ENCODE measurements at regions not wholly inside any gene's neighbourhood (a gene's known extent, or its start where the extent isn't known, plus 50 kb on each side); places are given as distances from the start of the nearest gene placed in this dataset.
"Not testable (repeated sequence)": the region's sequence is repeated elsewhere in the genome, so short reads cannot be mapped to it uniquely, and the experiment has no call there.

- no peaks in the 10 kb centered on the region for H3K4me1 ChIP-seq (ENCODE audit: control insufficient read depth, insufficient read depth, low read length)
- no peak overlapping the region for H3K4me3 ChIP-seq (ENCODE audit: low read length in 2 of 2)
- H3K36me3 ChIP-seq (ENCODE audit: control insufficient read depth in 2 of 2, insufficient read depth in 2 of 2, low read length in 2 of 2) = no peaks in the 10 kb centered on the region
- H3K9me3 ChIP-seq (ENCODE audit: control insufficient read depth in 2 of 2, low read length in 2 of 2) = no peaks in the 10 kb centered on the region
- peaks cover 21 to 25% of the 10 kb centered on the region in 2 donors for H3K27me3 ChIP-seq (ENCODE audit: control insufficient read depth in 1 of 2, insufficient read depth in 2 of 2, low read length in 2 of 2)
- H3K9ac ChIP-seq (ENCODE audit: low read length in 2 of 2) = no peak overlapping the region
- no peak overlapping the region for H3K27ac ChIP-seq (ENCODE audit: low read length)
Observed at GRCh38 chr22:48822278-48823233, 1005.1 kb downstream of the BRD1 start.

GRCh38 chr22:48821727-48822126 lies 1005.9 kb downstream of the BRD1 start:
- no peak overlapping the region for H3K4me3 ChIP-seq (ENCODE audit: low read length in 2 of 2)
- no peaks in the 10 kb centered on the region for H3K36me3 ChIP-seq (ENCODE audit: control insufficient read depth in 2 of 2, insufficient read depth in 2 of 2, low read length in 2 of 2)
- H3K27me3 ChIP-seq (ENCODE audit: control insufficient read depth in 1 of 2, insufficient read depth in 2 of 2, low read length in 2 of 2) = peaks cover 21 to 23% of the 10 kb centered on the region in 2 donors
- no peaks in the 10 kb centered on the region for H3K4me1 ChIP-seq (ENCODE audit: control insufficient read depth, insufficient read depth, low read length)
- H3K27ac ChIP-seq (ENCODE audit: low read length) = no peak overlapping the region
- H3K9me3 ChIP-seq (ENCODE audit: control insufficient read depth in 2 of 2, low read length in 2 of 2) = no peaks in the 10 kb centered on the region
- no peak overlapping the region for H3K9ac ChIP-seq (ENCODE audit: low read length in 2 of 2)

- no peak overlapping the region for H3K9ac ChIP-seq (ENCODE audit: low read length in 2 of 2)
- H3K27ac ChIP-seq (ENCODE audit: low read length) = no peak overlapping the region
- no peaks in the 10 kb centered on the region for H3K9me3 ChIP-seq (ENCODE audit: control insufficient read depth in 2 of 2, low read length in 2 of 2)
- H3K4me1 ChIP-seq (ENCODE audit: control insufficient read depth, insufficient read depth, low read length) = no peaks in the 10 kb centered on the region
- H3K4me3 ChIP-seq (ENCODE audit: low read length in 2 of 2) = no peak overlapping the region
- peaks cover 18 to 20% of the 10 kb centered on the region in 2 donors for H3K27me3 ChIP-seq (ENCODE audit: control insufficient read depth in 1 of 2, insufficient read depth in 2 of 2, low read length in 2 of 2)
- no peaks in the 10 kb centered on the region for H3K36me3 ChIP-seq (ENCODE audit: control insufficient read depth in 2 of 2, insufficient read depth in 2 of 2, low read length in 2 of 2)
Observed at GRCh38 chr22:48821346-48821690, 1006.4 kb downstream of the BRD1 start.

- Histone ChIP-seq H3K27ac (ENCODE audit: low read length) (no peak overlapping the region), H3K4me1 (ENCODE audit: control insufficient read depth, insufficient read depth, low read length) (no peaks in the 10 kb centered on the region), H3K4me3 (ENCODE audit: low read length in 2 of 2) (no peak overlapping the region), H3K9me3 (ENCODE audit: control insufficient read depth in 2 of 2, low read length in 2 of 2) (no peaks in the 10 kb centered on the region), H3K9ac (ENCODE audit: low read length in 2 of 2) (no peak overlapping the region), H3K27me3 (ENCODE audit: control insufficient read depth in 1 of 2, insufficient read depth in 2 of 2, low read length in 2 of 2) (peaks cover 14 to 20% of the 10 kb centered on the region in 2 donors), H3K36me3 (ENCODE audit: control insufficient read depth in 2 of 2, insufficient read depth in 2 of 2, low read length in 2 of 2) (no peaks in the 10 kb centered on the region)
Observed at GRCh38 chr22:48820481-48821345, 1007.0 kb downstream of the BRD1 start.

GRCh38 chr22:48819961-48820360 lies 1007.7 kb downstream of the BRD1 start:
- no peaks in the 10 kb centered on the region for H3K36me3 ChIP-seq (ENCODE audit: control insufficient read depth in 2 of 2, insufficient read depth in 2 of 2, low read length in 2 of 2)
- no peak overlapping the region for H3K27ac ChIP-seq (ENCODE audit: low read length)
- no peak overlapping the region for H3K9ac ChIP-seq (ENCODE audit: low read length in 2 of 2)
- no peaks in the 10 kb centered on the region for H3K4me1 ChIP-seq (ENCODE audit: control insufficient read depth, insufficient read depth, low read length)
- H3K9me3 ChIP-seq (ENCODE audit: control insufficient read depth in 2 of 2, low read length in 2 of 2) = peaks cover 0 to under 1% of the 10 kb centered on the region in 2 donors
- H3K27me3 ChIP-seq (ENCODE audit: control insufficient read depth in 1 of 2, insufficient read depth in 2 of 2, low read length in 2 of 2) = peaks cover 12 to 17% of the 10 kb centered on the region in 2 donors
- no peak overlapping the region for H3K4me3 ChIP-seq (ENCODE audit: low read length in 2 of 2)

- H3K4me3 ChIP-seq (ENCODE audit: low read length in 2 of 2) = no peak overlapping the region
- H3K27me3 ChIP-seq (ENCODE audit: control insufficient read depth in 1 of 2, insufficient read depth in 2 of 2, low read length in 2 of 2) = peaks cover 11 to 17% of the 10 kb centered on the region in 2 donors
- no peak overlapping the region for H3K27ac ChIP-seq (ENCODE audit: low read length)
- no peaks in the 10 kb centered on the region for H3K4me1 ChIP-seq (ENCODE audit: control insufficient read depth, insufficient read depth, low read length)
- no peaks in the 10 kb centered on the region for H3K36me3 ChIP-seq (ENCODE audit: control insufficient read depth in 2 of 2, insufficient read depth in 2 of 2, low read length in 2 of 2)
- peaks cover 0 to 5% of the 10 kb centered on the region in 2 donors for H3K9me3 ChIP-seq (ENCODE audit: control insufficient read depth in 2 of 2, low read length in 2 of 2)
- no peak overlapping the region for H3K9ac ChIP-seq (ENCODE audit: low read length in 2 of 2)
Observed at GRCh38 chr22:48819232-48819631, 1008.4 kb downstream of the BRD1 start.

GRCh38 chr22:48817491-48817890 lies 1010.2 kb downstream of the BRD1 start:
- H3K9me3 ChIP-seq (ENCODE audit: control insufficient read depth in 2 of 2, low read length in 2 of 2); H3K4me3 ChIP-seq (ENCODE audit: low read length in 2 of 2); H3K36me3 ChIP-seq (ENCODE audit: control insufficient read depth in 2 of 2, insufficient read depth in 2 of 2, low read length in 2 of 2); H3K27ac ChIP-seq (ENCODE audit: low read length); H3K4me1 ChIP-seq (ENCODE audit: control insufficient read depth, insufficient read depth, low read length); H3K9ac ChIP-seq (ENCODE audit: low read length in 2 of 2): not testable (repeated sequence)
- peaks cover 6 to 15% of the 10 kb centered on the region in 2 donors for H3K27me3 ChIP-seq (ENCODE audit: control insufficient read depth in 1 of 2, insufficient read depth in 2 of 2, low read length in 2 of 2)

GRCh38 chr22:48811885-48812284 lies 1015.8 kb downstream of the BRD1 start:
- H3K9ac ChIP-seq (ENCODE audit: low read length in 2 of 2) = no peak overlapping the region
- no peaks in the 10 kb centered on the region for H3K27me3 ChIP-seq (ENCODE audit: control insufficient read depth in 1 of 2, insufficient read depth in 2 of 2, low read length in 2 of 2)
- H3K9me3 ChIP-seq (ENCODE audit: control insufficient read depth in 2 of 2, low read length in 2 of 2) = peaks cover 2 to 5% of the 10 kb centered on the region in 2 donors
- no peaks in the 10 kb centered on the region for H3K4me1 ChIP-seq (ENCODE audit: control insufficient read depth, insufficient read depth, low read length)
- no peaks in the 10 kb centered on the region for H3K36me3 ChIP-seq (ENCODE audit: control insufficient read depth in 2 of 2, insufficient read depth in 2 of 2, low read length in 2 of 2)
- H3K27ac ChIP-seq (ENCODE audit: low read length) = no peak overlapping the region
- no peak overlapping the region for H3K4me3 ChIP-seq (ENCODE audit: low read length in 2 of 2)

- Histone ChIP-seq H3K9ac (ENCODE audit: low read length in 2 of 2) (no peak overlapping the region), H3K27ac (ENCODE audit: low read length) (no peak overlapping the region), H3K4me3 (ENCODE audit: low read length in 2 of 2) (no peak overlapping the region), H3K36me3 (ENCODE audit: control insufficient read depth in 2 of 2, insufficient read depth in 2 of 2, low read length in 2 of 2) (no peaks in the 10 kb centered on the region), H3K9me3 (ENCODE audit: control insufficient read depth in 2 of 2, low read length in 2 of 2) (peaks cover 0 to 2% of the 10 kb centered on the region in 2 donors), H3K27me3 (ENCODE audit: control insufficient read depth in 1 of 2, insufficient read depth in 2 of 2, low read length in 2 of 2) (peaks cover 0 to 2% of the 10 kb centered on the region in 2 donors), H3K4me1 (ENCODE audit: control insufficient read depth, insufficient read depth, low read length) (no peaks in the 10 kb centered on the region)
Observed at GRCh38 chr22:48808038-48808960, 1019.4 kb downstream of the BRD1 start.

GRCh38 chr22:48807155-48807554 lies 1020.5 kb downstream of the BRD1 start:
- Histone ChIP-seq H3K4me3 (ENCODE audit: low read length in 2 of 2) (no peak overlapping the region), H3K9ac (ENCODE audit: low read length in 2 of 2) (no peak overlapping the region), H3K4me1 (ENCODE audit: control insufficient read depth, insufficient read depth, low read length) (no peaks in the 10 kb centered on the region), H3K9me3 (ENCODE audit: control insufficient read depth in 2 of 2, low read length in 2 of 2) (peaks cover 0 to 2% of the 10 kb centered on the region in 2 donors), H3K27ac (ENCODE audit: low read length) (no peak overlapping the region), H3K27me3 (ENCODE audit: control insufficient read depth in 1 of 2, insufficient read depth in 2 of 2, low read length in 2 of 2) (peaks cover 0 to 2% of the 10 kb centered on the region in 2 donors), H3K36me3 (ENCODE audit: control insufficient read depth in 2 of 2, insufficient read depth in 2 of 2, low read length in 2 of 2) (no peaks in the 10 kb centered on the region)

Data from stomach smooth muscle (tissue), 2 donors.